Liver (tissue), 8 donors: ENCODE measurements at regions not wholly inside any gene's neighbourhood (a gene's known extent, or its start where the extent isn't known, plus 50 kb on each side); places are given as distances from the start of the nearest gene placed in this dataset.

Experiments used
- DNase-seq: peaks from one replicate; pipeline ENCODE4 v3.0.0-alpha.2; 2017; ENCODE audit warnings: low spot score
- H3K27ac ChIP-seq, 2 donors: one replicate each; pipeline ENCODE4 v1.7.0; 2013; ENCODE audit warnings: inconsistent platforms in 2 of 2, low read length in 2 of 2, control low read depth in 1 of 2, low read depth in 1 of 2, mild to moderate bottlenecking in 1 of 2
- H3K27me3 ChIP-seq, 4 donors: one replicate each; pipeline versions ENCODE4 v1.6.1 to v1.7.0; 2013; ENCODE audit warnings: low read length in 3 of 4, inconsistent platforms in 1 of 4, mild to moderate bottlenecking in 1 of 4, moderate library complexity in 1 of 4; ENCODE audit not compliant: control insufficient read depth in 4 of 4, insufficient read depth in 4 of 4
- H3K36me3 ChIP-seq, 4 donors: one replicate each; pipeline versions ENCODE4 v1.6.1 to v1.7.0; 2013; ENCODE audit warnings: low read length in 3 of 4, mild to moderate bottlenecking in 3 of 4, low read depth in 1 of 4, moderate library complexity in 1 of 4; ENCODE audit not compliant: control insufficient read depth in 4 of 4, insufficient read depth in 3 of 4
- H3K4me1 ChIP-seq, 4 donors: one replicate each; pipeline versions ENCODE4 v1.6.1 to v1.7.0; 2013; ENCODE audit warnings: low read length in 3 of 4, mild to moderate bottlenecking in 3 of 4, moderate library complexity in 1 of 4; ENCODE audit not compliant: control insufficient read depth in 4 of 4, insufficient read depth in 4 of 4
- H3K4me3 ChIP-seq, 3 donors: one replicate each; pipeline versions ENCODE4 v1.6.1 to v1.7.0; 2013; ENCODE audit warnings: low read length in 3 of 3, control low read depth in 1 of 3, low read depth in 1 of 3, mild to moderate bottlenecking in 1 of 3
- H3K9ac ChIP-seq, 2 donors: one replicate each; pipeline ENCODE4 v1.7.0; 2013; ENCODE audit warnings: low read length in 2 of 2, mild to moderate bottlenecking in 2 of 2, moderate library complexity in 2 of 2, control low read depth in 1 of 2, low read depth in 1 of 2
- H3K9me3 ChIP-seq, 4 donors: one replicate each; pipeline versions ENCODE4 v1.6.1 to v1.7.0; 2013; ENCODE audit warnings: low read length in 3 of 4; ENCODE audit not compliant: control insufficient read depth in 4 of 4
- ATF3 ChIP-seq: IDR thresholded peaks from 2 replicates; pipeline ENCODE4 v1.6.1; 2016; ENCODE audit warnings: antibody characterized with exemption
- CTCF ChIP-seq: fragments of 150-350 bp; IDR thresholded peaks from 2 replicates; pipeline ENCODE4 v1.5.1; 2017; ENCODE audit warnings: improper control_type of control experiment, low read depth, low read length; ENCODE audit not compliant: missing input control
- EGR1 ChIP-seq, 2 donors: IDR thresholded peaks; 2 replicates each; pipeline ENCODE4 v1.6.1; 2016 to 2018; ENCODE audit warnings: antibody characterized with exemption in 2 of 2, low read depth in 2 of 2
- FOXA1 ChIP-seq: IDR thresholded peaks from 2 replicates; pipeline ENCODE4 v1.6.1; 2016; ENCODE audit warnings: antibody characterized with exemption
- FOXA2 ChIP-seq: IDR thresholded peaks from 2 replicates; pipeline ENCODE4 v1.6.1; 2016; ENCODE audit warnings: antibody characterized with exemption
- GABPA ChIP-seq, 2 donors: IDR thresholded peaks in 1 of 2; conservative IDR thresholded peaks in 1 of 2; 2 replicates each; pipeline ENCODE4 v1.6.1; 2016; ENCODE audit warnings: antibody characterized with exemption in 2 of 2, mild to moderate bottlenecking in 1 of 2, moderate library complexity in 1 of 2
- HNF4A ChIP-seq, 2 donors: conservative IDR thresholded peaks; 2 replicates each; pipeline ENCODE4 v1.6.1; 2016; ENCODE audit warnings: antibody characterized with exemption in 2 of 2, mild to moderate bottlenecking in 2 of 2
- HNF4G ChIP-seq: IDR thresholded peaks from 2 replicates; pipeline ENCODE4 v1.6.1; 2016; ENCODE audit warnings: antibody characterized with exemption
- JUND ChIP-seq, 2 donors: IDR thresholded peaks; 2 replicates each; pipeline ENCODE4 v1.6.1; 2016; ENCODE audit warnings: antibody characterized with exemption in 2 of 2
- MAX ChIP-seq: IDR thresholded peaks from 2 replicates; pipeline ENCODE4 v1.6.1; 2016; ENCODE audit warnings: antibody characterized with exemption
- NR2F2 ChIP-seq: IDR thresholded peaks from 2 replicates; pipeline ENCODE4 v1.6.1; 2016; ENCODE audit warnings: antibody characterized with exemption
- REST ChIP-seq: IDR thresholded peaks from 2 replicates; pipeline ENCODE4 v1.6.1; 2016; ENCODE audit warnings: antibody characterized with exemption, mild to moderate bottlenecking
- RXRA ChIP-seq, 2 donors: IDR thresholded peaks; 2 replicates each; pipeline ENCODE4 v1.6.1; 2017 to 2018; ENCODE audit warnings: antibody characterized with exemption in 2 of 2, mild to moderate bottlenecking in 1 of 2
- SP1 ChIP-seq: IDR thresholded peaks from 2 replicates; pipeline ENCODE4 v1.6.1; 2018; ENCODE audit warnings: antibody characterized with exemption, mild to moderate bottlenecking
- TAF1 ChIP-seq: conservative IDR thresholded peaks from 2 replicates; pipeline ENCODE4 v1.6.1; 2016; ENCODE audit warnings: antibody characterized with exemption, mild to moderate bottlenecking
- ZBTB33 ChIP-seq: IDR thresholded peaks from 2 replicates; pipeline ENCODE4 v1.6.1; 2016; ENCODE audit warnings: antibody characterized with exemption
- WGBS: extraction: QIAGEN DNeasy Blood & Tissue Kit; methylation state at CpG from one replicate; pipeline ENCODE4 v1.1.7; 2013; 5-methylcytosine and 5-hydroxymethylcytosine counted together
- donor health status: healthy.
- donor health status: healthy.
- donor health status: healthy.
- donor health status: healthy.
- donor health status: healthy.

- Histone ChIP-seq H3K4me1 (no peaks in the 10 kb centered on the region), H3K4me3 (no peak overlapping the region), H3K27me3 (no peaks in the 10 kb centered on the region), H3K27ac (no peak overlapping the region), H3K9ac (no peak overlapping the region), H3K9me3 (no peaks in the 10 kb centered on the region), H3K36me3 (no peaks in the 10 kb centered on the region)
- TF ChIP-seq MAX (no peak), NR2F2 (no peak)
- 82% methylated on average over 3 of the region's 3 CpGs for WGBS
- DNase-seq, result no peak
These were observed 450.0 kb upstream of the GCFC2 start for GRCh38 chr2:76160670-76161069.

- no peak overlapping the region for H3K27ac ChIP-seq
- WGBS, result 82% methylated on average over 1 of the region's 1 CpG
- no peaks in the 10 kb centered on the region for H3K36me3 ChIP-seq
- no peak for DNase-seq
- no peak overlapping the region for H3K4me3 ChIP-seq
- H3K27me3 ChIP-seq, result no peaks in the 10 kb centered on the region
- no peak overlapping the region for H3K9ac ChIP-seq
- no peaks in the 10 kb centered on the region for H3K9me3 ChIP-seq
- TF ChIP-seq NR2F2, result no peak
- TF ChIP-seq RXRA (IDR thresholded peaks at IDR 0.05), result no peak
- no peak for TF ChIP-seq REST
- H3K4me1 ChIP-seq, result no peaks in the 10 kb centered on the region
These were observed 448.4 kb upstream of the GCFC2 start for GRCh38 chr2:76159042-76159648.

- DNase-seq, result no peak
- H3K4me3 ChIP-seq, result no peak overlapping the region
- H3K4me1 ChIP-seq, result no peaks in the 10 kb centered on the region
- H3K9me3 ChIP-seq, result no peaks in the 10 kb centered on the region
- H3K9ac ChIP-seq, result no peak overlapping the region
- WGBS, result 75% methylated on average over 2 of the region's 2 CpGs
- H3K27me3 ChIP-seq, result no peaks in the 10 kb centered on the region
- no peak overlapping the region for H3K27ac ChIP-seq
- no peaks in the 10 kb centered on the region for H3K36me3 ChIP-seq
- TF ChIP-seq ZBTB33, result no peak
- no peak for TF ChIP-seq FOXA2
- TF ChIP-seq HNF4A (conservative IDR thresholded peaks at IDR 0.05), result no peak
- no peak for TF ChIP-seq JUND (IDR thresholded peaks at IDR 0.05)
- TF ChIP-seq SP1, result no peak
- TF ChIP-seq CTCF, result no peak
- TF ChIP-seq FOXA1, result no peak
- no peak for TF ChIP-seq EGR1 (IDR thresholded peaks at IDR 0.05; ENCODE audit: low read depth in 2 of 2)
- no peak for TF ChIP-seq MAX
- no peak for TF ChIP-seq GABPA (IDR thresholded peaks at IDR 0.05 in 1 of 2, conservative IDR thresholded peaks at IDR 0.05 in 1 of 2)
- TF ChIP-seq RXRA (IDR thresholded peaks at IDR 0.05), result no peak
- no peak for TF ChIP-seq REST
- TF ChIP-seq TAF1, result no peak
- TF ChIP-seq ATF3, result no peak
- TF ChIP-seq HNF4G, result no peak
These were observed 446.8 kb upstream of the GCFC2 start for GRCh38 chr2:76157531-76157930.
